ENCODE measurements at regions not wholly inside any gene's neighbourhood (a gene's known extent, or its start where the extent isn't known, plus 50 kb on each side); places are given as distances from the start of the nearest gene placed in this dataset.
"Not testable (repeated sequence)": the region's sequence is repeated elsewhere in the genome, so short reads cannot be mapped to it uniquely, and the experiment has no call there.

DNA sequence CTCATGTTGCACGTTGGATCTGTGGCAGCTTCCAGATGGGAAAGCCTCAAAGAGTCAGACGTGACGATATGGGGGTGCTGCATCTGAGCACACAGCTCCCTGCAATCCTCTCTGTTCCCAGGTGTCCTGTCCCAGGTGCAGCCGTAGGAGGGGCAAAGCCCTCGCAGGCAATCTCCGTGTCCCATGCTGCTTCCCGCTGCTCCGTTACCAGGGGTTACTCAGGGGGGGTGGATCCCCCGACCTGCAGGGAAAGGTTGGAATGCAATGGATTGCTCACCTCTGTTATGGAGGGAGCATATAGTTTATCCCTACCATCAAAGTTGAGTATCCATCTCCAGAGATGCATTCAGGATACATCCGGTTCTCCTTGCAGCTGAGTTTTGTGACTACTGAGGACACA is 476.1 kb downstream of the GOLGA6L6 start:
- H3K56ac ChIP-seq (ENCODE audit: extremely low read depth, insufficient read depth, low read length); H3K4me2 ChIP-seq (ENCODE audit: low read depth, low read length); POLR2A ChIA-PET (ENCODE audit: unreplicated experiment); H3K18ac ChIP-seq (ENCODE audit: low read depth, low read length); H3K27me3 ChIP-seq (ENCODE audit: control insufficient read depth, insufficient read depth, low read length); H4K20me1 ChIP-seq (ENCODE audit: insufficient read depth, low read length); H3K27ac ChIP-seq (ENCODE audit: insufficient read depth, low read length); H4K8ac ChIP-seq (ENCODE audit: low read depth in 2 of 2, low read length in 2 of 2); H2BK5ac ChIP-seq (ENCODE audit: low read depth, low read length, poor library complexity, severe bottlenecking); dilution Hi-C loops (cut with HindIII; ENCODE audit: low sequenced_read_pairs, unreplicated experiment); ATAC-seq (ENCODE audit: low read depth); H2BK15ac ChIP-seq (ENCODE audit: low read depth, low read length); H3K36me3 ChIP-seq (ENCODE audit: control insufficient read depth, insufficient read depth, low read length); CTCF ChIA-PET; H3K14ac ChIP-seq (replicated peaks; ENCODE audit: low read depth, low read length); BruUV-seq (replicated peaks); H2BK120ac ChIP-seq (ENCODE audit: low read depth, low read length); H3K4me3 ChIP-seq (ENCODE audit: insufficient read depth, low read depth, low read length); DNase-seq; H3K9ac ChIP-seq (ENCODE audit: low read depth, low read length); H3K9me3 ChIP-seq (ENCODE audit: control insufficient read depth, insufficient read depth, low read length); H2AK9ac ChIP-seq (replicated peaks; ENCODE audit: low read depth, low read length, poor library complexity); H2AK5ac ChIP-seq (ENCODE audit: low read depth, low read length); H3K4ac ChIP-seq (ENCODE audit: low read depth, low read length); H3K79me1 ChIP-seq (ENCODE audit: low read depth in 1 of 2, low read length in 2 of 2); in situ Hi-C loops (cut with MboI; ENCODE audit: low sequenced_read_pairs); intact Hi-C loops (cut with micrococcal nuclease); H3K9me1 ChIP-seq (ENCODE audit: insufficient read depth, low read length); H4K5ac ChIP-seq (ENCODE audit: low read depth, low read length); H2BK20ac ChIP-seq (ENCODE audit: low read depth, low read length); H3K4me1 ChIP-seq (ENCODE audit: control insufficient read depth, insufficient read depth, low read length); H3K23ac ChIP-seq (ENCODE audit: low read depth, low read length); H4K91ac ChIP-seq (ENCODE audit: insufficient read depth, low read depth, low read length); H2AFZ ChIP-seq (replicated peaks; ENCODE audit: low read length, poor library complexity): not testable (repeated sequence)
- WGBS, 2 experiments (ENCODE audit: extremely low coverage in 2 of 2, insufficient read length in 1 of 2) = no CpG with 5 or more reads among the region's 10 CpGs

DNA sequence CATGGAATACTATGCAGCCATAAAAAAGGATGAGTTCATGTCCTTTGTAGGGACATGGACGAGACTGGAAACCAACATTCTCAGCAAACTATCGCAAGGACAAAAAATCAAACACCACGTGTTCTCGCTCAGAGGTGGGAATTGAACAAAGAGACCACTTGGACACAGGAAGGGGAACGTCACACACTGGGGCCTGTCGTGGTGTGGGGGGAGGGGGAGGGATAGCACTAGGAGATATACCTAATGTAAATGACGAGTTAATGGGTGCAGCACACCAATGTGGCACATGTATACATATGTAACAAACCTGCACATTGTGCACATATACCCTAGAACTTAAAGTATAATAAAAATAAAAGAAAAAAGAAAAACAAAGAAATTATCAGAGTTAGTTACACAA is 478.4 kb downstream of the GOLGA6L6 start:
- H3K9me1 ChIP-seq (ENCODE audit: insufficient read depth, low read length); DNase-seq; H2BK5ac ChIP-seq (ENCODE audit: low read depth, low read length, poor library complexity, severe bottlenecking); H3K14ac ChIP-seq (replicated peaks; ENCODE audit: low read depth, low read length); BruUV-seq (replicated peaks); H4K5ac ChIP-seq (ENCODE audit: low read depth, low read length); H3K4me3 ChIP-seq (ENCODE audit: insufficient read depth, low read depth, low read length); H3K18ac ChIP-seq (ENCODE audit: low read depth, low read length); POLR2A ChIA-PET (ENCODE audit: unreplicated experiment); H3K56ac ChIP-seq (ENCODE audit: extremely low read depth, insufficient read depth, low read length); H4K20me1 ChIP-seq (ENCODE audit: insufficient read depth, low read length); H2AK9ac ChIP-seq (replicated peaks; ENCODE audit: low read depth, low read length, poor library complexity); CTCF ChIA-PET; intact Hi-C loops (cut with micrococcal nuclease); H2BK15ac ChIP-seq (ENCODE audit: low read depth, low read length); H3K4ac ChIP-seq (ENCODE audit: low read depth, low read length); H2BK120ac ChIP-seq (ENCODE audit: low read depth, low read length); H3K27ac ChIP-seq (ENCODE audit: insufficient read depth, low read length); H4K8ac ChIP-seq (ENCODE audit: low read depth in 2 of 2, low read length in 2 of 2); H3K27me3 ChIP-seq (ENCODE audit: control insufficient read depth, insufficient read depth, low read length); H4K91ac ChIP-seq (ENCODE audit: insufficient read depth, low read depth, low read length); ATAC-seq (ENCODE audit: low read depth); H3K9me3 ChIP-seq (ENCODE audit: control insufficient read depth, insufficient read depth, low read length); H2AK5ac ChIP-seq (ENCODE audit: low read depth, low read length); H3K4me1 ChIP-seq (ENCODE audit: control insufficient read depth, insufficient read depth, low read length); in situ Hi-C loops (cut with MboI; ENCODE audit: low sequenced_read_pairs); H2BK20ac ChIP-seq (ENCODE audit: low read depth, low read length); H3K4me2 ChIP-seq (ENCODE audit: low read depth, low read length); dilution Hi-C loops (cut with HindIII; ENCODE audit: low sequenced_read_pairs, unreplicated experiment); H3K9ac ChIP-seq (ENCODE audit: low read depth, low read length); H3K36me3 ChIP-seq (ENCODE audit: control insufficient read depth, insufficient read depth, low read length); H3K23ac ChIP-seq (ENCODE audit: low read depth, low read length); H3K79me1 ChIP-seq (ENCODE audit: low read depth in 1 of 2, low read length in 2 of 2); H2AFZ ChIP-seq (replicated peaks; ENCODE audit: low read length, poor library complexity): not testable (repeated sequence)
- no CpG with 5 or more reads among the region's 7 CpGs for WGBS, 2 experiments (ENCODE audit: extremely low coverage in 2 of 2, insufficient read length in 1 of 2)
